ENCODE measurements at regions not wholly inside any gene's neighbourhood (a gene's known extent, or its start where the extent isn't known, plus 50 kb on each side); places are given as distances from the start of the nearest gene placed in this dataset.
"Not testable (repeated sequence)": the region's sequence is repeated elsewhere in the genome, so short reads cannot be mapped to it uniquely, and the experiment has no call there.

DNA sequence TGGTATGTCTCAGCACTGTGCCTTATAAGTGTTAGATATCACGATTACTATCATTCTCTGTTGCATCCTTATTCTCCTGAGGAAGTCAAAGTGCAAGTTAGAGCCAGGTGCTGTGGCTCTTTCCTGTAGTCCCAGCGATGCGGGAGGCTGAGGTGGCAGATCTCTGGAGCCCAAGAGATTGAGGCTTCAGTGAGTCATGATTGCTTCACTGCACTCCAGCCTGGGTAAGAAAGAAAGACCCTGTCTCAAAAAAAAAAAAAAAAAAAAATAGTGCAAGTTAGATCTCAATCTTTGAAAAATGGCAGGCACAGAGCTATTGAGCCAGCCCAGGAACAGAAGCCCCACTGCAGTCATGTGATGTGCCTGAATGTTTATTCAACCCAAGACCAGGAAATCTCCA is 147.8 kb upstream of the POGK start:
- Mint-ChIP-seq H3K36me3 (ENCODE audit: low read depth) (no peaks in the 10 kb centered on the region), H3K4me3 (no peak overlapping the region), H3K27ac (no peak overlapping the region), H3K9me3 (peaks cover 5% of the 10 kb centered on the region), H3K4me1 (ENCODE audit: low read depth) (no peaks in the 10 kb centered on the region), H3K27me3 (peaks cover 27% of the 10 kb centered on the region)
- ChIA-PET POLR2A (no interaction called here), CTCF (no interaction called here)
- DNase-seq (no peak), ATAC-seq (no peak)
- TF ChIP-seq, protein P1, sequence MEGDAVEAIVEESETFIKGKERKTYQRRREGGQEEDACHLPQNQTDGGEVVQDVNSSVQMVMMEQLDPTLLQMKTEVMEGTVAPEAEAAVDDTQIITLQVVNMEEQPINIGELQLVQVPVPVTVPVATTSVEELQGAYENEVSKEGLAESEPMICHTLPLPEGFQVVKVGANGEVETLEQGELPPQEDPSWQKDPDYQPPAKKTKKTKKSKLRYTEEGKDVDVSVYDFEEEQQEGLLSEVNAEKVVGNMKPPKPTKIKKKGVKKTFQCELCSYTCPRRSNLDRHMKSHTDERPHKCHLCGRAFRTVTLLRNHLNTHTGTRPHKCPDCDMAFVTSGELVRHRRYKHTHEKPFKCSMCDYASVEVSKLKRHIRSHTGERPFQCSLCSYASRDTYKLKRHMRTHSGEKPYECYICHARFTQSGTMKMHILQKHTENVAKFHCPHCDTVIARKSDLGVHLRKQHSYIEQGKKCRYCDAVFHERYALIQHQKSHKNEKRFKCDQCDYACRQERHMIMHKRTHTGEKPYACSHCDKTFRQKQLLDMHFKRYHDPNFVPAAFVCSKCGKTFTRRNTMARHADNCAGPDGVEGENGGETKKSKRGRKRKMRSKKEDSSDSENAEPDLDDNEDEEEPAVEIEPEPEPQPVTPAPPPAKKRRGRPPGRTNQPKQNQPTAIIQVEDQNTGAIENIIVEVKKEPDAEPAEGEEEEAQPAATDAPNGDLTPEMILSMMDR (IDR thresholded peaks at IDR 0.05), result no peak
- intact Hi-C loops (cut with micrococcal nuclease), result no loop called here

DNA sequence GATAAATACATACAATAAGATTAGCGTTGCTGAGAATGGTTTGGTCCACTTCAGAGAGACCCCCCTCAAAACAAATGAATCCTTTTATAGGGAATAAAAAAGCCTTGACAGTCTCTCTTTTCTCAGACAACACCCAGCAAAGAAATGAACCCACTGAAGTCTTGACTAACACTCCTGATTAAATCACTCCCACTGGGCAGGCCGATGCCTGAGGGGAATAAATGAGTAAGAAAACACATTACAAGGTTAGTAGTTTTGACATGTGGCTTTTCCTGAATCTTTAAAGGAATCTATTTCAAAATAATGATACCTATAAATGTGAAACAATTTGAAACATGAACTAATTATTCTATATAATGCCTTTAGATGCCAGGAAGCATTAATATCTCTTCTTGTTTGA is 146.9 kb upstream of the POGK start:
- intact Hi-C loops (cut with micrococcal nuclease), result no loop called here
- POLR2A ChIA-PET, result no interaction called here

DNA sequence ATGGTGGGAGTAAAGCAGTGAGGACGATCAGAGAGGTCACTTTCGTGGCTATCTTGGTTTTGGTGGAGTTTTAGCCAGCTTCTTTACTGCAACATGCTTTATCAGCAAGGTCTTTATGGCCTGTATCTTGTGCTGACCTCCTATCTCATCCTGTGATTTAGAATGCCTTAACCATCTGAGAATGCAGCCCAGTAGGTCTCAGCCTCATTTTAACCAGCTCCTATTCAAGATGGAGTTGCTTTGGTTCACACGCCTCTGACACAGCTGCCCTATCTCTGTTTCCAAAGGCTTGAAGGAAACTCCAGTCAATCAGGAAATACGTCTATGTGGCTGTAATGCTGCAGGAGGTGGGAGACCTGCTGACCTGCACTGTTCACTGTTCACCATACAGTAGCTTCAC is 146.1 kb upstream of the POGK start:
- peaks cover 20% of the 10 kb centered on the region for H3K27me3 Mint-ChIP-seq
- CTCF ChIA-PET, result no interaction called here
- H3K36me3 Mint-ChIP-seq (ENCODE audit: low read depth), result no peaks in the 10 kb centered on the region
- H3K4me1 Mint-ChIP-seq (ENCODE audit: low read depth), result no peaks in the 10 kb centered on the region
- no peak overlapping the region for H3K27ac Mint-ChIP-seq
- intact Hi-C loops (cut with micrococcal nuclease), result no loop called here
- no peak overlapping the region for H3K4me3 Mint-ChIP-seq
- TF ChIP-seq, protein P1 (IDR thresholded peaks at IDR 0.05), result no peak
- POLR2A ChIA-PET, result no interaction called here
- H3K9me3 Mint-ChIP-seq, result no peaks in the 10 kb centered on the region
- no peak for ATAC-seq
- DNase-seq, result no peak

More for the DNA sequence above, 146.9 kb upstream of the POGK start:
- DNase-seq (no peak), ATAC-seq (no peak)
- Mint-ChIP-seq H3K4me1 (ENCODE audit: low read depth) (no peaks in the 10 kb centered on the region), H3K27ac (no peak overlapping the region), H3K4me3 (no peak overlapping the region), H3K36me3 (ENCODE audit: low read depth) (no peaks in the 10 kb centered on the region), H3K9me3 (peaks cover 2% of the 10 kb centered on the region), H3K27me3 (peaks cover 24% of the 10 kb centered on the region)
- TF ChIP-seq, protein P1 (IDR thresholded peaks at IDR 0.05), result no peak
- CTCF ChIA-PET, result no interaction called here

DNA sequence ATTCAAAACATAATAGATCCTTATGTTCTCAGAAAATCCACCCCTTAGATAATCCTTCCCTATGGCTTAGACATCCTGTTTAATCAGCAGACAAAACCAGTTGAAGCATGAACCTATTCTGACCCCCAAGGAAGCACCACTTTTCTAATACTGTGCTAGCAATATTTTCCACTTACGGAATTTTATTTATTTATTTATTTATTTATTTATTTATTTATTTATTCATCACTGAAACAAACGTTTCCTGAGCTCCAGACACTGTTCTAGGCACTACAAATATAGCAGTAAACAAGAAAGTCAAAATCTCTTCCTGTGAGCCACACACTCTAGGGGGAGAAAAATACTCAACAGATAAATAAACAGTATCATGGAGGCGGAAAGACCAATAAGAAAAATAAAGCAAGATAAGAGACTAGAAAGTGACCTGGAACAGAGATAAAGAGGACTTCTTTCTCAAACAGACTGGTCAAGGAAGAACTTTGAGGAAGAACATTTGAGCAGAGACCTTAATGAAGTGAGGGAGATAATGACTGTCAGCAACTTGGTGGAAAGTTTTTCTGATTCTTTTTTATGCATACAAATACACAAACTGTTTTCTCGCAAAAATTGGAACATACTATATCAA is 145.5 kb upstream of the POGK start:
- intact Hi-C loops (cut with micrococcal nuclease), result no loop called here
- CTCF ChIA-PET, result no interaction called here
- DNase-seq, result no peak
- POLR2A ChIA-PET, result no interaction called here
- peaks cover 20% of the 10 kb centered on the region for H3K27me3 Mint-ChIP-seq
- H3K36me3 Mint-ChIP-seq (ENCODE audit: low read depth), result no peaks in the 10 kb centered on the region
- H3K4me1 Mint-ChIP-seq (ENCODE audit: low read depth), result no peaks in the 10 kb centered on the region
- no peaks in the 10 kb centered on the region for H3K9me3 Mint-ChIP-seq
- H3K27ac Mint-ChIP-seq, result no peak overlapping the region
- TF ChIP-seq, protein P1 (IDR thresholded peaks at IDR 0.05), result no peak
- no peak overlapping the region for H3K4me3 Mint-ChIP-seq
- no peak for ATAC-seq

DNA sequence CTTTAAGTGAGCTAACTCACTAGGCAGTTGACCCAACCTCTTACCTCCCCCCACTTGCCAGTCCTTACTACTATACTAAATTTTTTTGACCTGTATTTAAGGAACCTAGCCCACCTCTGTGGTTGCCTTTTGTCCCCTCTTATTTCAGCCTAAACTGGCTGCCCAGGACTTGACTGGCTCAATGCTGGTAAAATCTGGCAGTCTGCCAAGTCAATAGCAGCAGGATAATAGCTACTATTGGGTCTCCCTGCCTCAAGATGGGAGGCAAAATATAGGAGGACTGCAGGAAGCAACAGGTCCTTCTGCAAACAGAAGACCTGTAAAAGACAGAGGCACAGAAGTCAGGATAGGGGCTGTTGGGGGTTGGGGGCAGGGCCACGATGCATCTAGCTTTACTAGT is 144.2 kb upstream of the POGK start:
- H3K36me3 Mint-ChIP-seq (ENCODE audit: low read depth), result no peaks in the 10 kb centered on the region
- TF ChIP-seq, protein P1 (IDR thresholded peaks at IDR 0.05), result no peak
- ChIA-PET POLR2A (no interaction called here), CTCF (no interaction called here)
- intact Hi-C loops (cut with micrococcal nuclease), result no loop called here
- no peak overlapping the region for H3K4me3 Mint-ChIP-seq
- H3K9me3 Mint-ChIP-seq, result no peaks in the 10 kb centered on the region
- peaks cover 20% of the 10 kb centered on the region for H3K27me3 Mint-ChIP-seq
- no peak for ATAC-seq
- no peak for DNase-seq
- H3K4me1 Mint-ChIP-seq (ENCODE audit: low read depth), result no peaks in the 10 kb centered on the region
- H3K27ac Mint-ChIP-seq, result no peak overlapping the region

DNA sequence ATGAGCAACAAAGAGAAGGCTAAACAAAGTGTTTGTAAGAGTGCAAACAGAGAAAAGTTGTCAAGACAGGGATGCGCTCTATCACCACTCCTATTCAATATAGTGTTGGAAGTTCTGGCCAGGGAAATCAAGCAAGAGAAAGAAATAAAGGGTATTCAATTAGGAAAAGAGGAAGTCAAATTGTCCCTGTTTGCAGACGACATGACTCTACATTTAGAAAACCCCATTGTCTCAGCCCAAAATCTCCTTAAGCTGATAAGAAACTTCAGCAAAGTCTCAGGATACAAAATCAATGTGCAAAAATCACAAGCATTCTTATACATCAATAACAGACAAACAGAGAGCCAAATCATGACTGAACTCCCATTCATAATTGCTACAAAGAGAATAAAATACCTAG is 143.4 kb upstream of the POGK start:
- ATAC-seq; DNase-seq; H3K27ac Mint-ChIP-seq; H3K9me3 Mint-ChIP-seq; H3K4me3 Mint-ChIP-seq; H3K36me3 Mint-ChIP-seq (ENCODE audit: low read depth); CTCF ChIA-PET; intact Hi-C loops (cut with micrococcal nuclease); POLR2A ChIA-PET; H3K4me1 Mint-ChIP-seq (ENCODE audit: low read depth): not testable (repeated sequence)
- H3K27me3 Mint-ChIP-seq, result peaks cover 18% of the 10 kb centered on the region
